SW 1271 (cell line): ENCODE measurements at regions not wholly inside any gene's neighbourhood (a gene's known extent, or its start where the extent isn't known, plus 50 kb on each side); places are given as distances from the start of the nearest gene placed in this dataset.
A peak's percentile ranks its signal among the peaks of the same experiment; 100 is the strongest.

ENCODE experiments used
- DNase-seq, 2 experiments: peaks; one replicate each; lab custom pipeline; 2025; lab: John Stamatoyannopoulos, UW

DNA sequence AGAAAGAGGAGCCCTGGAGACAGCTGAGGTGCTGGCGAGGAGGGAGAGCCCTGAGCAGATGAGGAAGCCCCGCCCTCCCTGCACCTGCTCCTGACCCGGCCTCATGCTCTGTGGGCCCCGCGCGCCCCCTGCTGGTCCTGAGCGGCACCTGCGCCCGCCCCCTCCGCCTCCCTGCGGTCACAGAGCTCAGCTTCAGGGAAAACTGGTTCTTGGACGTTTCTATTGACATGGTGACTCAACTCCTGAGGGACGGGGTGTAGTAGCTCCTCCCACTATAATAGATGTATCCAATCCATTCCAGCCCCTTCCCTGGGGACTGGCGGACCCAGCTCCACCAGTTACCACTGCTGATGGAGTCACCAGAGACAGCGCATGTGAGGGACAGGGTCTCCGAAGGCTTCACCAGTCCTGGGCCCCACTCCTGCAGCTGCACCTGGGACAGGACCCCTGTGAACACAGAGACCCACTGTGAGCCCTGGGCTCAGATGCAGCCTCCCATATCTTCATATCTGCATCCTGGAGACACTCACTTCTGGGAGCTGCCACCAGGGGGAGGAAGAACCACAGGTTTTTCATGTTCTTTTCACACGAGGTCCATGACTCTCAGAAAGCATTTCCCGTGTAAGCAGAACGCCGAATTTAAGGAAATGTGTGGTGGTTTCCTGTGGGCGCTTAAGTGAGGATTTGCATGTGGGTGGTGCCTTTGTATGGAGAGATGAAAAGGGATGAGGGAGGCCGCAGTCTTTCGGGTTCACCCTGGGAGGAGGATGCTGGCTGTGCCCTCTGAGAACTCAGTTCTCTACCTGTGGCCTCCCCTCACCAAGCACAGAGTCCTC is 1346.4 kb downstream of the TMEM121 start:
- DNase-seq: peak; percentile 32 to 73

DNA sequence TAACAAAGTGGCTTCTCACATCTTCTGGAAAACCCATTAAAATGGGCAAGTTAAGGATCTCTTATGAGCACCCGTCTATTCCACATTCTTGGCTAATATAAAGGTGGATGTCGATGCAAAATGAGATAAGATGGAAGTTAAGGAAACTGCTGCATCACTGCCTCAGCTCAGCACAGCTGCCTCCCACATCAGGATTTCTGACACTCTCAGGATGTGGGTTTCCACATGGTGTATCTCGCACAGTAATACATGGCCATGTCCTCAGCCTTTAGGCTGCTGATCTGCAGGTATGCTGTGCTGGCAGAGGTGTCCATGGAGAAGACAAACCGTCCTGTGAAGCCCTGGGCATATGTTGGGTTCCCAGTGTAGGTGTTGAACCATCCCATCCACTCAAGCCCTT is 1348.0 kb downstream of the TMEM121 start:
- DNase-seq: no peak

DNA sequence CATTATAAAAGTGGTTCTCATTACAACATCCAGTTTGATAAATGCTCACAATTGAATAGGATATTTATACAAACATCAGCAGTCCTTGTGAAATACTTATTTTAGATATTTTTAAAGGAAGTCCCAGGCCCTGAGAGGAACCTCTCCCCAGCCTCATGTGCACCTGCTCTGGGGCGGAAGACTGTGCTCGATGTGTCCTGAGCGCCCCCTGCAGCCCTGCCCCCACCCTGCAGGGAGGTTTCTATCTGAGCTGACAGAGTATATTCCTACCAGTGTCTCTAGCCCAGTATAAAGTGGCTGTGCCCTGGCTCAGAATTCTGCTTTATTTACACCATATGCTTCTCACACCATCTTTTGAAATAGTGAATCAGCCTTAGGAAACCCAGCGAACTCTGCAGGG is 1349.1 kb downstream of the TMEM121 start:
- peak in 1 of 2 experiments; percentile 4 for DNase-seq

DNA sequence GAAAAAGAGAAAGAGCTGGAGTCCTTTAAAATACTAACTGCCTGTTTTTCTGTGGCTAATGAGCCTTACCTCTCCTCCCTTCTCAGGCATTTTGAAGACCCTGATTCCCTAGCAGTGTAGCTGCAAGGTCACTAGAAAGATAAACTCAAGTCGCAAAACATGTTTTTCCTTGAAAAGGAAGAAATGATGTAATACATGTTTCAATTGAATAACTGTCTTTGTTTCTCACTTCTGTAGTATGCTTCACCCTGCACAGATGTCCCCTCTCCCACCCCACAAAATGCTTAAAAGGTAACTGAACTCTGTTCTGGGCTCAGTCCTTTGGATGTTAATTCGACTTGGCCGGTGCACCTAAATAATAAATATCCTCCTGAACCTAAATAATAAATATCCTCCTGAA is 1350.3 kb downstream of the TMEM121 start:
- DNase-seq: no peak

DNA sequence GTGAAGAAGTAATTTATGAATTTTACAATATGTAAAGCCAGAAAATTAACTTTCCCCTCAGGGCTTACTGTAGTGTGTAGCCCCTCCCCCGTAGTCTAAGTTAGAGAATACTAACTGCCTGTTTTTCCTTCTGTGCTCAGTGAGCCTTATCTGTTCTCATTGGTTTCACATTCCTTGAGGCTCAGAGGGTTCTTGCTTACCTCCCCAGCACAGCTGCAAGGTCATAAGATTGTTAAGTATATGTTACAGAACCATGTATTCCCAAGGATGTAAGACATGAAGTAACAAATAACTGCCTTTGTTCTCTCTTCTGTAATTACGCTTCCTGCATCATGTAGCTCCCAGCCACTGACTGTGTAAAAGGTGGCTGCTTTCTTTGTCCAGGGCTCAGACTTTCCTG is 1351.1 kb downstream of the TMEM121 start:
- DNase-seq: no peak

DNA sequence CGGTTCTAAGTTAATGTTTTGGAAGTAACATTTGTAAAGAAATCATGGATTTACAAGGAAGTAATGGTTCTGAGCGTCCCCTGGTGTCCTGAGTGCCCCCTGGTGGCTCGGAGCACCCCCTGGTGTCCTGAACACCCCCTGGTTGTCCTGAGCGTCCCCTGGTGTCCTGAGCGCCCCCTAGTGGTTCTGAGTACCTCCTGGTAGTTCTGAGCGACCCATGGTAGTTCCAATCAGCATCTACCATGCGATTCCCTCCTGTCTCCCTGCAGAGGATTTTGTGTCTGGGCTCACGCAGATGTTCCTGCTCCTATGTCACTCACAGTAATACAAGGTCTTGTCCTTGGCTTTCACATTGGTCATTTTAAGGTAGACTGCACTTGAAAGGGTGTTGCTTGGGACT is 1352.9 kb downstream of the TMEM121 start:
- peak; percentile 13 to 52 for DNase-seq

DNA sequence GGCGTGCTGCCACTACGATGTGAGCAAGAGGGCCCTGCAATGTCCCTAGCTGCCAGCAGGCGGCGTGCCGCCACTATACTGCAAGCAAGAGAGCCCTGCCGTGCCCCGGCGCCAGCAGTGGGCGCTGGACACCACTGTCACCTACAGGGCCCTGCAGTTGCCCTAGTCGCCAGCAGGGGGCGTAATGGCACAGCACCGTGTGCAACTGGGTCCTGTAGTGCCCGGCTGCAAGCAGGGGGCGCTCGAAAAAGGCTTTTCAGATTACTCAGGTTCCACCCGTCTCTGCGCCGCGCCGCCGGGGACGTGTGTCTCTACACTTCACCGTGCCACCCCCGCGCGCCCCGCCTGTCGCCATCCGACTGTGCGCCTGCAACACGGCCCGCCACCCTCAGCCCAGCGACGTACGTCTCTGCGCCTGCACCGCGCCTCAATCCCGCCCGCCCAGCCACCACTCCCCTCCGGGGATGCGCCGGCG is 1356.9 kb downstream of the TMEM121 start:
- DNase-seq: peak in 1 of 2 experiments; percentile 22
